IMR-90 (cell line): ENCODE measurements at regions not wholly inside any gene's neighbourhood (a gene's known extent, or its start where the extent isn't known, plus 50 kb on each side); places are given as distances from the start of the nearest gene placed in this dataset.
A peak's percentile ranks its signal among the peaks of the same experiment; 100 is the strongest.

Source experiments
- ATAC-seq: fragments of 200-7000 bp; cut with Tn5 transposase; 2 replicates; pipeline ENCODE4 v1.9.1; 2020; ENCODE audit warnings: low read depth, mild to moderate bottlenecking, moderate library complexity
- BruUV-seq: library from RNA; stranded (reverse); fragments of 400-500 nt; replicated peaks from 2 replicates; lab custom pipeline; 2021; lab: Mats Ljungman, UMichigan
- CTCF ChIA-PET: fragments of 300-600 bp; formaldehyde crosslinking; extraction: SDS; loops from one replicate; lab custom pipeline; 2021; ENCODE audit warnings: antibody characterized with exemption; lab: Yijun Ruan, JAX
- POLR2A ChIA-PET: fragments of 300-600 bp; sonication (Branson Sonifier 250); formaldehyde crosslinking; loops from one replicate; lab custom pipeline; 2022; ENCODE audit warnings: antibody characterized with exemption; ENCODE audit not compliant: unreplicated experiment; lab: Charles Lee
- DNase-seq: peaks from one replicate; pipeline ENCODE4 v3.0.0; 2013
- H2AFZ ChIP-seq: replicated peaks from 2 replicates; pipeline ENCODE3; 2013; ENCODE audit warnings: low read length, mild to moderate bottlenecking; ENCODE audit not compliant: poor library complexity
- H2AK5ac ChIP-seq: 2 replicates; pipeline ENCODE4 v1.6.1; 2013; ENCODE audit warnings: low read depth, low read length, inconsistent platforms
- H2AK9ac ChIP-seq: replicated peaks from 2 replicates; pipeline ENCODE3; 2013; ENCODE audit warnings: mild to moderate bottlenecking, low read depth, low read length, moderate library complexity; ENCODE audit not compliant: poor library complexity
- H2BK120ac ChIP-seq: 2 replicates; pipeline ENCODE4 v1.6.1; 2013; ENCODE audit warnings: low read depth, low read length, inconsistent platforms
- H2BK15ac ChIP-seq: 3 replicates; pipeline ENCODE4 v1.6.1; 2013; ENCODE audit warnings: low read depth, low read length, inconsistent platforms
- H2BK20ac ChIP-seq: 2 replicates; pipeline ENCODE4 v1.6.1; 2013; ENCODE audit warnings: low read depth, mild to moderate bottlenecking, inconsistent platforms, low read length, moderate library complexity
- H2BK5ac ChIP-seq: 2 replicates; pipeline ENCODE4 v1.6.1; 2013; ENCODE audit warnings: mild to moderate bottlenecking, low read depth, low read length, inconsistent platforms; ENCODE audit not compliant: poor library complexity, severe bottlenecking
- H3K14ac ChIP-seq: replicated peaks from 2 replicates; pipeline ENCODE4 v1.6.1; 2013; ENCODE audit warnings: low read depth, low read length, inconsistent platforms
- H3K18ac ChIP-seq: 2 replicates; pipeline ENCODE4 v1.6.1; 2013; ENCODE audit warnings: low read depth, low read length, control low read depth
- H3K23ac ChIP-seq: 2 replicates; pipeline ENCODE4 v1.6.1; 2013; ENCODE audit warnings: low read depth, low read length, inconsistent platforms
- H3K27ac ChIP-seq: 2 replicates; pipeline ENCODE4 v1.5.1; 2013; ENCODE audit warnings: mild to moderate bottlenecking, control low read depth, low read length; ENCODE audit not compliant: insufficient read depth
- H3K27me3 ChIP-seq: 2 replicates; pipeline ENCODE4 v1.6.1; 2013; ENCODE audit warnings: low read length; ENCODE audit not compliant: control insufficient read depth, insufficient read depth
- H3K36me3 ChIP-seq: 2 replicates; pipeline ENCODE4 v1.6.1; 2013; ENCODE audit warnings: low read length, mixed read lengths; ENCODE audit not compliant: control insufficient read depth, insufficient read depth
- H3K4ac ChIP-seq: 2 replicates; pipeline ENCODE4 v1.6.1; 2013; ENCODE audit warnings: low read depth, low read length, inconsistent platforms
- H3K4me1 ChIP-seq: 2 replicates; pipeline ENCODE4 v1.6.1; 2013; ENCODE audit warnings: low read length, mixed read lengths; ENCODE audit not compliant: control insufficient read depth, insufficient read depth
- H3K4me2 ChIP-seq: 2 replicates; pipeline ENCODE4 v1.6.1; 2013; ENCODE audit warnings: low read depth, mild to moderate bottlenecking, control low read depth, low read length, moderate library complexity
- H3K4me3 ChIP-seq: 2 replicates; pipeline ENCODE4 v1.5.1; 2013; ENCODE audit warnings: low read depth, mild to moderate bottlenecking, control low read depth, low read length, moderate library complexity; ENCODE audit not compliant: insufficient read depth
- H3K56ac ChIP-seq: 2 replicates; pipeline ENCODE4 v1.6.1; 2013; ENCODE audit warnings: low read length, inconsistent platforms; ENCODE audit not compliant: insufficient read depth; ENCODE audit errors: extremely low read depth
- H3K79me1 ChIP-seq, 2 experiments: 2 replicates each; pipeline ENCODE4 v1.6.1; 2013; ENCODE audit warnings: low read length in 2 of 2, inconsistent platforms in 1 of 2, low read depth in 1 of 2
- H3K9ac ChIP-seq: 2 replicates; pipeline ENCODE4 v1.6.1; 2013; ENCODE audit warnings: low read depth, low read length, control low read depth
- H3K9me1 ChIP-seq: 2 replicates; pipeline ENCODE4 v1.6.1; 2013; ENCODE audit warnings: low read length, inconsistent platforms; ENCODE audit not compliant: insufficient read depth
- H3K9me3 ChIP-seq: 2 replicates; pipeline ENCODE4 v1.6.1; 2013; ENCODE audit warnings: low read length; ENCODE audit not compliant: control insufficient read depth, insufficient read depth
- H4K20me1 ChIP-seq: 2 replicates; pipeline ENCODE4 v1.6.1; 2013; ENCODE audit warnings: low read length, inconsistent platforms; ENCODE audit not compliant: insufficient read depth
- H4K5ac ChIP-seq: 2 replicates; pipeline ENCODE4 v1.6.1; 2013; ENCODE audit warnings: mild to moderate bottlenecking, low read depth, low read length, control low read depth
- H4K8ac ChIP-seq, 2 experiments: 2 replicates each; pipeline ENCODE4 v1.6.1; 2013; ENCODE audit warnings: low read depth in 2 of 2, low read length in 2 of 2, control low read depth in 1 of 2, inconsistent platforms in 1 of 2
- H4K91ac ChIP-seq: 2 replicates; pipeline ENCODE4 v1.6.1; 2013; ENCODE audit warnings: low read depth, low read length, inconsistent platforms; ENCODE audit not compliant: insufficient read depth
- CEBPB ChIP-seq: IDR thresholded peaks from 2 replicates; pipeline ENCODE4 v1.6.1; 2012; ENCODE audit warnings: low read depth, low read length, improper control_type of control experiment
- WGBS, 2 experiments: methylation state at CpG; one replicate each; pipeline versions ENCODE4 v1.1.5 to v1.1.7; 2013; ENCODE audit warnings: missing lambda C conversion rate in 2 of 2; ENCODE audit not compliant: insufficient read length in 1 of 2; ENCODE audit errors: extremely low coverage in 2 of 2; 5-methylcytosine and 5-hydroxymethylcytosine counted together
- dilution Hi-C: fragments of 300-500 bp; cut with HindIII; formaldehyde crosslinking; loops from one replicate; pipeline ENCODE4 v1.14.3; 2018; ENCODE audit warnings: low sequenced_read_pairs; ENCODE audit not compliant: unreplicated experiment
- in situ Hi-C: fragments of 300-500 bp; cut with MboI; formaldehyde crosslinking; loops from 3 replicates; pipeline ENCODE4 v1.14.3; 2019; ENCODE audit warnings: low sequenced_read_pairs, inconsistent platforms, mixed read lengths
- intact Hi-C: fragments of 100-400 bp; cut with micrococcal nuclease; formaldehyde crosslinking; loops from 2 replicates; pipeline ENCODE4 v1.10.0; 2022
- TF ChIP-seq, protein P1 (sequence below): fragments of 150-350 bp; IDR thresholded peaks from 2 replicates; pipeline ENCODE4 v1.6.1; 2017; ENCODE audit warnings: mild to moderate bottlenecking, antibody characterized with exemption, low read length, low read depth

DNA sequence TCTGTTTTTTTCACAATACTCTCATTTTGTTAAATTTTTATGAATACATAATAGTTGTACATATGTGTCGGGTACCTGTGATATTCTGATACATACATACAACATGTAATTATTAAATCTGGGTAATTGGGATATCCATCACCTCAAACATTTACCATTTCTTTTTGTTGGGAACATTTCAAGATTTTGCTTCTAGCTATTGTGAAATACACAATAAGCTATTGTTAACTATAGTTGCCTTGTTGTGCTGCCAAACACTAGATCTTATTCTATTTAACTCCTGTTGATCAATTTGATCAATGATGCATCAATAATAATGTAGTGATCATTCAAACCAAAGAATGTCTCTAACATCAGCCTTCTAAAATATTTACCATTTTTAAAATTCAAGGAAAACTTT, 234.6 kb upstream of the NR5A2 start:
- in situ Hi-C loops = no loop called here
- Histone ChIP-seq H3K14ac (no peak overlapping the region), H4K5ac (no peak overlapping the region), H3K27ac (no peak overlapping the region), H3K4ac (no peak overlapping the region), H3K27me3 (no peaks in the 10 kb centered on the region), H2AFZ (no peak overlapping the region), H3K9me1 (no peaks in the 10 kb centered on the region), H2BK5ac (no peak overlapping the region), H3K23ac (no peak overlapping the region), H2BK15ac (no peak overlapping the region), H2BK120ac (no peak overlapping the region), H4K20me1 (no peaks in the 10 kb centered on the region), H2AK9ac (no peak overlapping the region), H2AK5ac (no peak overlapping the region), H2BK20ac (no peak overlapping the region), H3K4me2 (no peak overlapping the region), H3K4me3 (no peak overlapping the region), H3K36me3 (no peaks in the 10 kb centered on the region), H3K9me3 (no peaks in the 10 kb centered on the region), H4K91ac (no peak overlapping the region), H3K9ac (no peak overlapping the region), H3K79me1 (no peaks in the 10 kb centered on the region), H3K4me1 (peaks cover 2% of the 10 kb centered on the region), H3K56ac (no peak overlapping the region), H4K8ac (no peak overlapping the region), H3K18ac (no peak overlapping the region)
- ATAC-seq (no peak), DNase-seq (no peak)
- dilution Hi-C loops = no loop called here
- WGBS, 2 experiments = no CpG with 5 or more reads among the region's 1 CpG
- CTCF ChIA-PET = interaction anchor here (0.6 kb wide), 1 partner anchor 25 kb away, joined by 3 read pairs; no protein-coding TSS in a partner anchor
- POLR2A ChIA-PET = no interaction called here
- intact Hi-C loops = no loop called here
- BruUV-seq = no TSS peak
- TF ChIP-seq, protein P1, sequence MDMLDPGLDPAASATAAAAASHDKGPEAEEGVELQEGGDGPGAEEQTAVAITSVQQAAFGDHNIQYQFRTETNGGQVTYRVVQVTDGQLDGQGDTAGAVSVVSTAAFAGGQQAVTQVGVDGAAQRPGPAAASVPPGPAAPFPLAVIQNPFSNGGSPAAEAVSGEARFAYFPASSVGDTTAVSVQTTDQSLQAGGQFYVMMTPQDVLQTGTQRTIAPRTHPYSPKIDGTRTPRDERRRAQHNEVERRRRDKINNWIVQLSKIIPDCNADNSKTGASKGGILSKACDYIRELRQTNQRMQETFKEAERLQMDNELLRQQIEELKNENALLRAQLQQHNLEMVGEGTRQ = no peak
- TF ChIP-seq CEBPB = peak; percentile 59
